NCI-H1436 (cell line): ENCODE measurements at regions not wholly inside any gene's neighbourhood (a gene's known extent, or its start where the extent isn't known, plus 50 kb on each side); places are given as distances from the start of the nearest gene placed in this dataset.
"Not testable (repeated sequence)": the region's sequence is repeated elsewhere in the genome, so short reads cannot be mapped to it uniquely, and the experiment has no call there.

Source experiments
- DNase-seq: peaks from one replicate; lab custom pipeline; 2025; lab: John Stamatoyannopoulos, UW

DNA sequence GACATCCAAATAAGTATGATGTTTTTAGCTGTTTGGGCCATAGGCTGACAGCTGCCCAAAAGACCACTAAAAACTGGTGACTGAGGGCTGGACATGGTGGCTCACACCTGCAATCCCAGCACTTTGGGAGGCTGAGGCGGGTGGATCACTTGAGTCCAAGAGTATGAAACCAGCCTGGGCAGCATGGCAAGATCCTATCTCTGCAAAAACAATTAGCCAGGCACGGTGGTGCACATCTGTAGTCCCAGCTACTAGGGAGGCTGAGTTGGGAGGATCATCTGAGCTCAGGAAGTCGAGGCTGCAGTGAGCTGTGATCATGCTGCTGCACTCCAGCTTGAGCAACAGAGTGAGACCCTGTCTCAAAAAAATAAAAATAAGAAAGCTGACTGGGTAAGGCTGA is 511.5 kb upstream of the RAB6C start:
- no peak for DNase-seq

DNA sequence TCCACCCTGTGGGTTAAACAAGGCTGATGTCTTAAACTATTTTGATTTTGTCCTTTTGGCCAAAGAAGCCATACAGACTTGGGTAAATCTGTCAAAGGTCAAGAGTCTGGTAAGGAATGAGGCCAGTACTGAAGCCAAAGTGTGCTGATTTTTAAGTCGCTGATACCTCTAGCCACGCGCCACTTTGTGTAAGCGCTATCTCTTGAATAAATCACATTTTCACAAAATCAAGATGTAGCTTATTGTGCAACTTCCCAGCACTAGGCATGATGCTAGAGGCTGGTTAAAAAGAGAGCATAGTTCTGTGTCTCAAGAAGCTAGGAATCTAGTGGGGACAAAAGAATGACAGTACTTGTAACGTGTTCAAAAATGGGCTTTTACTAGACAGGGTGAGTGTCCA is 510.6 kb upstream of the RAB6C start:
- no peak for DNase-seq

- DNase-seq: no peak
Observed at GRCh38 chr2:129469389-129469788, 510.1 kb upstream of the RAB6C start.

- DNase-seq: no peak
Observed at GRCh38 chr2:129469871-129470270, 509.6 kb upstream of the RAB6C start.

GRCh38 chr2:129478902-129479517 is 500.5 kb upstream of the RAB6C start:
- DNase-seq: no peak

DNA sequence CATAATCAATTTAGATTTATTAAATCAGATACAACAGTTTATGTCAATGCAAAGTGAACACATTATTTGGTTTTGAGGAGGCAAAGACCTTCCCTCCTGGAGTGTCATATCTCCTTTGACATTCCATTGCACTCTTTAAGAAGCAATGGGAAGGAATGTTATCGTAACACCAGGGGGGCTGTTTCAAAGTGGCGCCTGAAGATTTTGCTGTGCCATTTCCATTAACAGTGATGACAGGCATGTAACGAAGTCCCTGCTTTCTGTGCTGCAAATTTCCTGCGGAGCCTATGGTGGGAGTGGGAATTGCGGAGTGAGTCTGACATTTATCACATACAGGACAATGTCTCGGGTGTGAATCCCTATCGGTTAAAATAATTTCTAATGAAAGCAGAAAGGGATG is 499.6 kb upstream of the RAB6C start:
- no peak for DNase-seq

DNA sequence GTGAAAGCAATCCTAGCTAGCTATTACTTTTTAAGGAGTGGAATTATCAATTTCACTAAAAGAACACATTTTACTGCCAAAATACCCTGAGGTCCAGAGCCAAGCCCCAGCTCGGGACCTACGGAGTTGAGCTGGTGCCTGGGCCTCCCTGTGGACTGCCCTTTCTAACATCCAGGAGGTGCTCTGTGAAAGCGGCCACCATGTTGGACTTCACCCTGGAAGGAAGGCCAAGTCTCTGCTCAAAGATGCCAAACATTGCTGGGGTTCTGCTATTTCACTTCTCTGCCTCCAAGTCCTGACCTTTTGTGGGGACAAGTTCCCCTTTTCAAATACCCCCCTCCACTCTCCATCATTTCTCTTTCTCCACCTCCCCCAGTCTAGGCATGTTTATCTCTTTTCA is 498.7 kb upstream of the RAB6C start:
- no peak for DNase-seq

DNA sequence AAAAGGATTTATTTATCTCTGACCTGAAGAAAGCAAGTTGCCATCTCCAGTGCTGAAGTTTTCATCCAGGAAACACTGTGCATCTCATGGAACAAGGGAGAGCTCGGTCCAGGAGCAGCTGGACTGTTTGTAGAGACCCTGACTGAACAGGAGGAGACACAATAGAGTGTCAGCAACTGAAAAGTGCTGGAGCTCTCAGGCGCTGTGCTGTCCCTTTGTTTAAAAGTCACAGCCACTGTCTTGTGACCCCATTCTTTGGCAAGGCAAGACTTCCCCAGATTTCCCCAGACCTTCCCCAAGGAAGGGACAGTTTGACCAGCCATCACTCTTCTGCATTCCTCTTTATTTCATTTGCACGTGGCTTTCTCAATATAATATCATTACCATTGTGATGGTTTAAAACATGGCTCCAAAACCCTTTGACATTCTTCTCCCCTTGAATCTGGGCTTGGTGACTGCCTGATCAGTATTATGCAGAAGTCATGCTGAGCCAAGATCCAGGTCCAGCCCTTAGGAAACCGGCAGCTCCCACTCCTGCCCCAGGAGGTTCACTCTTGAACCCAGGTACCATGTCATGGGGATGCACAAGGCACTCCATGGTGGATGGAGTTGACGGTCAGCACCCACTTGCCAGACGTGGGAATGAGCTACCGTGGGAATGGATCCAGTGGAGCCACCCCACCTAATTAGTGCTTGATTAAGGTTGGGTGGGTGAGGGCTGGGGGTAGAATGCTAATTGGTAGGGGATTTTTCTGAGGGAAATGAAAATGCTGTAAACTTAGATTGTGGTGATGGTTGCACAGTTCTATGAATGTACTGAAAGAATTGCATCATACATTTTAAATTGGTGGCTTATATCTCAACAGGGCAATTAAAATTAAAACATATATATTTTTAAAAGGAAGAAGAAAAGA is 497.9 kb upstream of the RAB6C start:
- DNase-seq: no peak

- no peak for DNase-seq
Observed at GRCh38 chr2:129482626-129483025, 496.8 kb upstream of the RAB6C start.

GRCh38 chr2:129483366-129483765 is 496.1 kb upstream of the RAB6C start:
- no peak for DNase-seq

DNA sequence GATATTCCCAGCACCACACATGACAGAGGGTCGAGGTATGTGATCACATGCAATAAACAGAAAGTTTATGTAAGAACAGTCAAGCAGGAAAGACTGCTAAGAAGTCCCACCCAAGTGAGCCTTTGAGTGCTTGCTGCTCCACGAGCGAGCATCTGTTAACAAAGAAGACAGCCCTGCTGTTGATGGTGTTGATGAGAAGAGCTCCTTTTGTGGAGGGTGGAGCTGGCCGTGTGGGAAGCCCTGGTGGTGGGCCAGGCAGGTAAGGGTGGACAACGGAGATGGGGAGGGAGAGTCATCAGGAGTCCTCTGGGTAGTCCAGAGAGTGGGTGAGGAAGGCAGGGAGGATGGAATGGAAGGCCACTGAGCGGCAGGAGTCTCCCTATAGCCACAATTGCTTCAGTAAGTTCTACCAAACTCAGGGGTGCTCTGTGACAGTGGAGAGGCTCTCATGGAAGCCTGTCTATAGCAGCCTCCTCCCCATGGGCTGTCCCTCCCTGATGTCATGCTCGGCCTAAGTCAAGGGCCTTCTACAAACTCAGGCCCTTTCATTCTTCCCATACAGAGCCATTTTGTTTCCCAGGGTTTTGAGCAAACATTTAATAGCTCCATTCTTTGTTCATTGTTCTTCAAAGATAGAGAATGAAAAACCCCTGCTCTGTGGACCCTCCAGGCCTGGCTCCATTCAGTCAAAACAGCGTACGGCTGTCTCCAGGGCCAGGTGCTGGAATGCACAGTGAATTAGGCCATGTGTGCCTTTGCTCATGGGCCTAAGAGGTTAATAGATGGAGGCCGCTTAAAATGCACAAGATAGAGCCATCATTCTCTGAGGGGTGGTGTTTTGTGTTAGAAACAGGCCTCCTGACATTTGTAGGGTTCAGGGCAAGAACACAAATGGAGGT is 494.2 kb upstream of the RAB6C start:
- DNase-seq: no peak

GRCh38 chr2:129488376-129488775 is 491.1 kb upstream of the RAB6C start:
- DNase-seq: no peak

DNA sequence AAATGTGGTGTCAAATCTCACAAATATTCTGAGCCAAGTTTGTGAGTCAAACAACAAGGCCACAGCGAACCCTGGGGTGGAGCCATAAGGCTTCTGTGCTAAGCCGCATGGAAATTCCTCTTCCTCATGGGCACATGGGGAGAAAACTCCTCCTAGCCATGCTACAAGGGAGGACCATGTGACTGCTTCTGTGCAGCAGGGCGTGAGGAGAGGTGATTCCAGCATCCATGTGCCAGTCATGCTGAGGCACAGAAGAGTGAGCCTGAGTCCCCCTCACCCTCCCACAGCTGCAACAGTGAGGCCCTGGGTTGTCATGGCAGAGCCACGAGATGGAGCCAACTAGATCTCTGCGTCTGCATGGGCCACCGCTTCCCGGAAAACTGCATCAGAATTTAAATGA is 488.8 kb upstream of the RAB6C start:
- no peak for DNase-seq

- no peak for DNase-seq
Observed at GRCh38 chr2:129491308-129491707, 488.2 kb upstream of the RAB6C start.

DNA sequence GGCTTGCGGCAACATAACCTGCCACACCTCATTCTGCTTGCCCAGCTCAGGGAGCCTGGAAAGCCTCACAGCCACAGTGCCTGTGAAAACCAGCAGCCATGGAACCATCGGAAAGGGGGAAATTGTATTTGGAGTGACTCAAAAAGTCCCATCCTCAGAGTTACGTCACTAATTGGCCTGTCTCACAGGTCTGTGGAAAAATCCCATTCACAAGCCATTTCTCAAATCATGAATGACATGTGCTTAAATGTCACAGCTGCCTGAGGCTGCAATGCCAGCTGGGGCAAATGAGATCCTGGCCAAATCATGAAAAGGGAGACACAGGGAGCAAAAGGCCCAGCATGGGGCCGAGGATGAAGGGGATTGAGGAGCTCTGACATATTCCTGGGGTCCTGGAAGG is 486.9 kb upstream of the RAB6C start:
- no peak for DNase-seq

GRCh38 chr2:129499747-129500146 is 479.7 kb upstream of the RAB6C start:
- no peak for DNase-seq

GRCh38 chr2:129502781-129503180 is 476.7 kb upstream of the RAB6C start:
- DNase-seq: no peak

DNA sequence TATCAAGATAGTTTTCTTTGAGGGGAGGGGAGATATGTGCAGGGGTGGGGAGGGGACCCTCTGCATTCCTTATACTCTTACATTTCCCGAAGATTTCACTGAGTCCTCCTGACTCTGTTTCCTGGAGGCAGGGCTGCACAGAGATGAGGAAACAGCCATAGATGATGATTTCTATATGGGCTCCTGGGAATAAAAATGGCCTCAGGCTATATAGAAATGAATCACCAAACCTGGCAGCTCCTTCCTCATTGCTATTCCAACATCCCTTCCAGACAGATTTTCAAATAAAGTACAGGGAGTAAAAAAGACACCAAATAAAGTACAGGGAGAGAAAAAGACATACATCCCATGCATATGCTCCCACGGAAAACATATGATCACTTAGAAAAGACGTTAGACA is 474.8 kb upstream of the RAB6C start:
- DNase-seq: no peak

DNA sequence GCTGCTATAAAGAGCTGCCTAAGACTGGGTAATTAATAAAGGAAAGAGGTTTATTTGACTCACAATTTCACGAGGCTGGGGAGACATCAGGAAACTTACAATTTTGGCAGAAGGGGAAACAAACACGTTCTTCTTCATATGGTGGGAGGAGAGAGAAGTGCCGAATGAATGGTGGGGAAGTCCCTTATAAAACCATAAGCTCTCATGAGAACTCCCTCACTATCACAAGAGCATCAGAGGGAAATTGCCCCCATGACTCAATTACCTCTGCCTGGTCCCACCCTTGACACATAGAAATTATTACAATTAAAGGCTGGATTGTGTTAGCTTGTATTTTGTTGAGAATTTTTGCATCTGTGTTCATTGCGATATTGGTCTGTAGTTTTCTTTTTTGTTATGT is 460.5 kb upstream of the RAB6C start:
- no peak for DNase-seq

DNA sequence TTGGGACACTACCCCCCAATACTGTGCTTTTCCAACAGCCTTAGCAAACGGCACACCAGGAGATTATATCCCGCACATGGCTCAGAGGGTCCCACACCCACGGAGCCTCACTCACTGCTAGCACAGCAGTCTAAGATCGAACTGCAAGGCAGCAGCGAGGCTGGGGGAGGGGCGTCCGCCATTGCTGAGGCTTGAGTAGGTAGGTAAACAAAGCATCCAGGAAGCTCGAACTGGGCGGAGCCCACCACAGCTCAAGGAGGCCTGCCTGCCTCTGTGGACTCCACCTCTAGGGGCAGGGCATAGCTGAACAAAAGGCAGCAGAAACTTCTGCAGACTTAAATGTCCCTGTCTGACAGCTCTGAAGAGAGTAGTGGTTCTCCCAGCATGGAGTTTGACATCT is 447.3 kb upstream of the RAB6C start:
- DNase-seq: not testable (repeated sequence)

GRCh38 chr2:129548880-129549279 is 430.6 kb upstream of the RAB6C start:
- DNase-seq: no peak

DNA sequence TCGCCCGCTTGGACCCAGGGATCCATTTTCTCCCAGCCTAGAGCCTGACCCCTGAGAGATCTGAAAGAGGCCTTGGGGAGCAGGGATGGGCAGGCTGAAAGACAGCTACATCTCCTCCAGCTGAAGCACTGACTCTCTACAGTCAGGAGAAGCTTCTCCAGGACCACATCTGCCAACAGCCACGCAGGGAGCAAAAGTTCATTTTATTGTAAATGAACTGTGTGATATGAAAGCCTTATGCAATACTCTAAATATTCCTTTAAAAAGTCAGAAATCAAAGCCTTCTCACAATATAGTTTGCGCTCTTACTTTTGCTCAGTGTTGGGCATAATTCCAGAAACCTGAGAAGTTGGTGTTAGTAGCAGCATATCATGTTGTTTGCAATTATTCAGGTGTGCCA is 428.9 kb upstream of the RAB6C start:
- no peak for DNase-seq

- no peak for DNase-seq
Observed at GRCh38 chr2:129554373-129554772, 425.1 kb upstream of the RAB6C start.
